Stimulated activated naive B cell treated with anti-CD40 and anti-IgM and Interleukin-4, amounts not matched to agents 10 μg/mL and 1 μg/mL and 100 μg/mL, for 72 hours (primary cell): ENCODE measurements at regions not wholly inside any gene's neighbourhood (a gene's known extent, or its start where the extent isn't known, plus 50 kb on each side); places are given as distances from the start of the nearest gene placed in this dataset.

Experiments
- ATAC-seq, 2 donors: fragments of 150-1000 bp; cut with Tn5 transposase; replicated peaks; 2 replicates each; pipeline ENCODE4 v1.10.0; 2021; ENCODE audit warnings: moderate library complexity in 1 of 2
- DNase-seq: peaks from one replicate; pipeline ENCODE4 v3.0.0; 2021
- H3K27ac Mint-ChIP-seq: one replicate; pipeline ENCODE4 v1.8.0; 2022; ENCODE audit warnings: mild to moderate bottlenecking, mixed read lengths
- H3K27me3 Mint-ChIP-seq, 2 donors: one replicate each; pipeline ENCODE4 v1.8.0; 2022; ENCODE audit warnings: mixed read lengths in 2 of 2
- H3K36me3 Mint-ChIP-seq, 2 donors: one replicate each; pipeline ENCODE4 v1.8.0; 2022; ENCODE audit warnings: mixed read lengths in 2 of 2, mild to moderate bottlenecking in 1 of 2
- H3K4me1 Mint-ChIP-seq, 2 donors: one replicate each; pipeline ENCODE4 v1.8.0; 2022; ENCODE audit warnings: mixed read lengths in 2 of 2, mild to moderate bottlenecking in 1 of 2
- H3K4me3 Mint-ChIP-seq, 2 donors: one replicate each; pipeline ENCODE4 v1.8.0; 2022; ENCODE audit warnings: mild to moderate bottlenecking in 2 of 2, mixed read lengths in 2 of 2, moderate library complexity in 1 of 2
- H3K9me3 Mint-ChIP-seq, 2 donors: one replicate each; pipeline ENCODE4 v1.8.0; 2022; ENCODE audit warnings: mixed read lengths in 2 of 2, mild to moderate bottlenecking in 1 of 2

DNA sequence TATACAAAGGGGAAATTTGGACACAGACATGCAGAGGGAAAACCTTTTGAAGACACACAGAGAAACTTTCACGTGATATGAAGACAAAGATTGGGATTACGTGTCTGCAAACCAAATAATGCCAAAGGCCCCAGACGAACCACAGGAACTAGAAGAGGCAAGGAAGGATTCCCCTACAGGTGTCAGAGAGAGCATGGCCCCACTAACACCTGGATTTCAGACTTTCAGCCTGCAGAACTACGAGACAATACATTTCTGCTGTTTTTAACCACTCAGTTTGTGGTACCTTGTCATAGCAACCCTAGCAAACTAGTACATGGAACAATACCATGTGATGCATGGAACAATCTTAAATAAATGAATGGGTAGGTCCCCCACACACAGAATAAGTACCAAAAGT, 341.0 kb downstream of the HDGFL1 start:
- H3K27ac Mint-ChIP-seq, result no peak overlapping the region
- no peaks in the 10 kb centered on the region for H3K9me3 Mint-ChIP-seq
- ATAC-seq, result no peak
- no peaks in the 10 kb centered on the region for H3K36me3 Mint-ChIP-seq
- no peak overlapping the region for H3K4me3 Mint-ChIP-seq
- H3K4me1 Mint-ChIP-seq, result no peaks in the 10 kb centered on the region
- H3K27me3 Mint-ChIP-seq, result no peaks in the 10 kb centered on the region
- no peak for DNase-seq

DNA sequence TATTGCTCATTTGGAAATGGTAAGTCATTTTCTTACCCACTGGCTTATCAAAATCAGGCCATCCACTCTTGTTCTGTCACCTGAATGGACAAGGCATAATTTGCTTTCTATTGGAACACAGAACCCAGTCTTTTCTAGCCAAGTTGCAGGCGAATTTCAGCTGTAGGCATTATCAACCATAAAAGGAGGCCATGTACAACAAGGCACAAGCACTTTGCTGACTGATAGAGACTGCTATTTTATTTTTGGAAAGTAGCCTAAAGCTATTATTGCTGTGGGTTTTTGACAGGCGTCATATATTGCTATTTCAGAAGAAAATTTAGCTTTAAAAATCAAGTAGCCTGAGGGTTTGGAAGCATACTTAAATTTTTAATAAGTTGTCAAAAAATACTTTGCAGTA, 344.2 kb downstream of the HDGFL1 start:
- H3K27ac Mint-ChIP-seq, result no peak overlapping the region
- H3K36me3 Mint-ChIP-seq, result no peaks in the 10 kb centered on the region
- no peak overlapping the region for H3K4me3 Mint-ChIP-seq
- DNase-seq (no peak), ATAC-seq (no peak)
- H3K9me3 Mint-ChIP-seq, result peaks cover 0 to 5% of the 10 kb centered on the region in 2 donors
- no peaks in the 10 kb centered on the region for H3K27me3 Mint-ChIP-seq
- H3K4me1 Mint-ChIP-seq, result no peaks in the 10 kb centered on the region

DNA sequence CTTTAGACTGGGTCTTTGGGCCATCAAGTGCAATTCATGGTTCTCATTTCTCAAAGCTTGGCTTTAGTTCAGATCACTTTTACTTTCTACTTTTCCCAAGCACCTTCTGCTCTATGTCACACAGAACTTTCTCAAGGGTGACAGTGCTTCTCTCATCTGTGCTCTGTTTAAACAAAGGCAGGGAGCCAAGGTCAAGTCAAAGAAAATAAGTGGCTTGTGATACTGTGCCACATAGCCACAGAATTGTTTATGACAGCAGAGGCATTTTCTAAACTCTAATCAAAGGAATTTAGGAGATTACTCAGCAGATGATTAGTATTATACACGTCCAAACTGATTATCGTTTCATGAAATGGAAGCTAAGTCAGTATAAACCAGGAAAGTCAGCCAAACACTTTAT, 348.0 kb downstream of the HDGFL1 start:
- Mint-ChIP-seq H3K27me3 (no peaks in the 10 kb centered on the region), H3K27ac (no peak overlapping the region), H3K36me3 (no peaks in the 10 kb centered on the region), H3K4me1 (no peaks in the 10 kb centered on the region), H3K9me3 (peaks cover 0 to 6% of the 10 kb centered on the region in 2 donors), H3K4me3 (no peak overlapping the region)
- no peak for ATAC-seq
- no peak for DNase-seq

DNA sequence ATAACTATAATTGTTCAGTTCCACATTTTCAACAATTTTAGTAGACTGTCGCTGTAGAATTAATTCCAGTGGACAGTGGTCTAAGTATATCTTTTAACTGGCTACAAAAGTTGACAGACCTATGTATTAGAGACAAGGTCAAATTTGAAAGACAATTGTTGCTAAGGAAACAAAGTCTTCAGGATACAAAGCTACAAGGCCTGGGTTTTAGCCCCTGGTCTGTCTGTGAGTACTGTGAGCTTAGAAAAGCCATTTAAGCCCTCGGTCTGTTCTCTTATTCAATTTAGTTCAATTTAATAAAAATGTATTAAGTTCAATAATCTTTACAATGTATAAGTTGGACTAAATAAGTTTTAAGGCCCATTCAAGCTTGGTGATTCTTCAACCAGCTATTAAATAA, 352.5 kb downstream of the HDGFL1 start:
- Mint-ChIP-seq H3K27me3 (no peaks in the 10 kb centered on the region), H3K27ac (no peak overlapping the region), H3K4me1 (no peaks in the 10 kb centered on the region), H3K4me3 (no peak overlapping the region), H3K36me3 (no peaks in the 10 kb centered on the region), H3K9me3 (peaks cover 0 to 6% of the 10 kb centered on the region in 2 donors)
- ATAC-seq (no peak), DNase-seq (no peak)

DNA sequence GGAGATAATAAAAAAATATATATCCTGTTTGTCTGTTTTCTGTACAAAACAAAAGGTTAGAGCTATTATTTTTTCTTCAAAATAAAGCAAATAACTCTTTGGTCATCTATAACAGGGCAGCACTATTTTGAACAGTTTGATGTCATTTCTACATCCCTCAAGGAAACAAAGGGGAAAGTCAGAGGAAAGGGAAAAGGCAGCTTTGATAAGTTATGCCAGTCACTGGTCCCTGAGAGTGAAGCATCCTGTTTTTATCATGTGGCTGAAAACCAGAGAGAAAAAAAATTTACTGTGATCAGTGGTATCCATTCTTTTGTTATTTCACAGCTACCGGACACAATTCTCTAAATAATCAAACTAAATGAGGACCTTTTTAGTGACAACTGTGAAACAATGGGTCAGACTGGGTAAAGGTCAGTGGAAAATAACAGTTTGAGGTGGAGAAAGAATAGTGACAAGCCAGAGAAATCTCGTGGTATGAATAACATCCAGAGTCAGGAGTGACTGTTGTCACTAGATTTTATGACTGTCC, 356.0 kb downstream of the HDGFL1 start:
- no peaks in the 10 kb centered on the region for H3K36me3 Mint-ChIP-seq
- DNase-seq, result no peak
- H3K27me3 Mint-ChIP-seq, result no peaks in the 10 kb centered on the region
- no peak for ATAC-seq
- H3K4me1 Mint-ChIP-seq, result peaks cover 4 to 13% of the 10 kb centered on the region in 2 donors
- H3K4me3 Mint-ChIP-seq, result no peak overlapping the region
- no peaks in the 10 kb centered on the region for H3K9me3 Mint-ChIP-seq
- no peak overlapping the region for H3K27ac Mint-ChIP-seq

DNA sequence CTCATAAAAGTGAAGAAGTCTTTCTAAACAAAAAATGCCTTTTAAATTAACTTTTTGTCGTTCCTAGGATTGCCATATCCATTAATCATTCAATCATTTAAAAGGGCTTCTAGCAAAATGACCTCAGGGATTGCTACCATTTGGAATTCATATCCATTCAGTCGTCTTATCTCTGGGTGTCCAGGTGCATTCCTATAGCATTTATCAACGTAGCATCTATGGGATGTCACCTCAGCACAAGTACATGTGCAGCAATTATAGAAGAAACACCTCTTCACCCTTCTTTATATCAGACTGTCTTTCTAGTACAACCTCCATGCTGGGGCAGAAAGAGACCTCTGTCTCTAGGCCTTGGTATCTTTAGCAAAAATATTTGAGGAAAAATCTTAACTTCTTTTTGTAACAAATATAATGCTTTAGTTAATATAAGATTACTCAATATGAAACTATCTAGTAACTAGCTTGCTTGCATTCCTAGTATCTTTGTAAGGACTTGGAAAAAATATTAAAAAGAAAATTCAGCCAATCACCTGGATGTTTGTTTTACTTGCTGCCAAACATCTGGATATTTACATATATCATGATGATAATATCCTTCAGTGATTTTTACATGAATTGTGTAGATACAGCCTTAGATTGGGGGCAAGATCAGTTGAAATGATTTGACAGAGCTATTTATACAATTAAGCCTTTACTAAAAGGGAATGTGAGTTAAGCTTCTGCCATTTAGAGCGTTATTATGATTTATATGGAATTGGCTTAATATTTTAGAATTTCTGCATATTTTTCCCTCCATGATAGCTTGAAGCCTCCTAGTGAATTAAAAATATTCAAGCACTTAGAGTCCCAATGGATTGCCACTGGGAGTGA, 356.8 kb downstream of the HDGFL1 start:
- Mint-ChIP-seq H3K4me1 (peaks cover 4 to 13% of the 10 kb centered on the region in 2 donors), H3K27ac (no peak overlapping the region), H3K36me3 (no peaks in the 10 kb centered on the region), H3K9me3 (no peaks in the 10 kb centered on the region), H3K27me3 (no peaks in the 10 kb centered on the region), H3K4me3 (no peak overlapping the region)
- ATAC-seq, result no peak
- no peak for DNase-seq

DNA sequence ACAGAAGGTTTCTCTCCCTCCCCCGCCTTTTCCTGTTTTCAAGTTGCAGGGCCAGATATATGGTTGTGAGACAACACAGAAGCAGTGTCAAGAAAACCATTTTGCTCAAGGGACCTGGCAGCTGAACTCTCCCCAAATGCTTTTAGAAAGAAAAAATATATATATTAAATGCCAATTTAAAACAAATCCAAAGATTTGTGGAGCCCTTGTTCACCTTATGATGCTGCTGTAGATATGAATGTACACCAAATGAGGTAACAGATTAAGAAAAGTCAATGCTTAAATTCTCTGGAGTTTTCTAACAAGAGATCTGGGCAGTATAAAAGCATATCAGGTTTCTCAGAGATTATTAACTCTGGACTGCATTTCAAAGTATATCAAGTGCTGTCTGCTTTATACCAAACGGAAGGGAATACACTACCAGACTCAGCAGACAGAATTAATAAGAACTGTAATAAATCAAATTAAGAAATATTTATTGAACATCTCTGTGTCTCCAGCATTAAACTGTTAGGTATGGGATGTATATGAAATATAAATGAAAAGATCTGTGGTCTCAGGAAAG, 357.5 kb downstream of the HDGFL1 start:
- Mint-ChIP-seq H3K27ac (no peak overlapping the region), H3K4me1 (peaks cover 4 to 13% of the 10 kb centered on the region in 2 donors)
- DNase-seq, result no peak

DNA sequence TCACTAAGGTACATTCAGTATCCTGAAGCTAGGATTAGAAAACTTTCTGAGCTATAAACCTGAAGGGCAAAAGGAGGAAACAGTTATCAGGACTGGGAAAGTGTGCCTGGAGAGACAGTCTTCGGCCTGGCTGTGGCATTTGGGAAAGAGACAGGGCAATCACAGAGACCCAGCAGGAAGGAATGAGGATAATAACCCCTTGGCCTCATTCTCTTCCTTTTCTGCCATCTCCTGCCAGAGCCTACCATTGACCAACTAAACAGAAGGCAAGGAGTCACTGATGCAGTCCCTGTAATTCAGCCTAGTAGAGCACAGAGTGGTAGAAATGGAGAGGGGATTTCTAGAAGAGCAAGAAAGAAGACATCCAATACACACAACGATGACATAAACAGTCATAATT, 359.4 kb downstream of the HDGFL1 start:
- no peak overlapping the region for H3K27ac Mint-ChIP-seq
- DNase-seq (no peak), ATAC-seq (no peak)
- H3K4me3 Mint-ChIP-seq, result no peak overlapping the region
- no peaks in the 10 kb centered on the region for H3K27me3 Mint-ChIP-seq
- H3K36me3 Mint-ChIP-seq, result no peaks in the 10 kb centered on the region
- H3K4me1 Mint-ChIP-seq, result peaks cover 4 to 13% of the 10 kb centered on the region in 2 donors
- no peaks in the 10 kb centered on the region for H3K9me3 Mint-ChIP-seq

More for the DNA sequence above, 357.5 kb downstream of the HDGFL1 start:
- no peaks in the 10 kb centered on the region for H3K27me3 Mint-ChIP-seq
- ATAC-seq, result no peak
- no peaks in the 10 kb centered on the region for H3K9me3 Mint-ChIP-seq
- H3K36me3 Mint-ChIP-seq, result no peaks in the 10 kb centered on the region
- H3K4me3 Mint-ChIP-seq, result no peak overlapping the region

DNA sequence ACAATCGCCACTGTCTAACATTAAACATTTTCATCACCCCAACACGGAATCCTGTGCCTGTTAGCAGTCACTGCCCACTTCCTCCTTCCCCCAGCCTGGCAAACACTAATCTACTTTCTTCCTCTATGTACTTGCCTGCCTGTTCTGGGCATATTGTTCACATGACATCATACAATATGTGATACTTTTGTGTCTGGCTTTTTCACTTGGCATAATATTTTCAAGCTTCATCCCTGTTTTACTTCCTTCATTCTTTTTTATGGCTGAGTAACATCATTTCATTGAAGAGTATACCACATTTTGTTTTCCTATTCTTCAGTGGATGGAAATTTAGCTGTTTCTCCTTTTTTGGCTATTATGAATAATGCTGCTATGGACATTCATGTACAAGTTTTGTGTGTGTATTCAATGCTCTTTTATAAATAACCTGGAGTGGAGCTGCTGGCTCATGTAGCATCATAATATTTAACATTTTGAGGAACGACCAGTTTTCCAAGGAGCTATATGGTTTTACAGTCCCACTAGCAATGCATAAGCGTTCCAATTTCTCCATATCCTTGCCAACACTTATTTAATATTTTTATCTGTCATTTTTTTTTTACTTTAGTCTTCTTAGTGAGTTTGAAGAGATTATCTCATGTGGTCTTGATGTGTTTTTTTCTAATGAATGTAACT, 360.1 kb downstream of the HDGFL1 start:
- Mint-ChIP-seq H3K4me3 (peak overlapping the region in 1 of 2 donors; percentile 12), H3K27ac (no peak overlapping the region), H3K27me3 (no peaks in the 10 kb centered on the region), H3K9me3 (no peaks in the 10 kb centered on the region), H3K36me3 (no peaks in the 10 kb centered on the region), H3K4me1 (peaks cover 4 to 13% of the 10 kb centered on the region in 2 donors)
- no peak for DNase-seq
- ATAC-seq, result peak; percentile 42 to 54

DNA sequence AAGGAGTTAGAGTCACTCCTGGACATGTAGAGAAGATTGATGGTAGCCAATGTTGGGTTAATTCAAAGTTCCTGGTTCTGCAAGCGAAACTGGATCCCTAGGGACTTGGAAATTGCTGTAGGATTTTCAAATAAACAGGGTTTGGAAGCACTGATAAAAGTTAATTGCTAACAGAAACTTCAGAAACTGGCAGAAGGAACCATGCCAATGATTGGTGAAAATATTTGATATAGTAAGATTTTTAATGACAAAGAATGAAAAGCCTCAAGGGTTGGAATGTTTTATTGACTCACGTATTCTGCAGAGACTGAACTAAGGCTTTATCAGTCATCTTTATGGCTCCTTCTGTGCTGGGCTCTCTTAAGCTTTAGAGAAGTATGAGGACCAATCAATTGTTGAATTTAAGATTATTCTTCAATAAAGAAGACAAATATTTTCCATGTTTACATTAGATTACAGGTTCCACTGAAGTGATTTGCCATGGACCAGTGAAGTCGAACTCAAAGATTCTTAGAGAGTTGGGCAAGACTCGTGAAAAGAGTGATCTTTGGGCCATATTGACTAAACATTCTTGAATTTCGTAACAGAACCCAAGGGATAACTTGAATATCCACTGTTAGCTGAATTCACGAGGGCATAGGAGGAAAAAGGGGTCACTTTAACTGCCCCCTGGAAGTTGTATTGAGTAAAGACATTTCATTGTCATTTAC, 371.4 kb downstream of the HDGFL1 start:
- no peak overlapping the region for H3K4me3 Mint-ChIP-seq

DNA sequence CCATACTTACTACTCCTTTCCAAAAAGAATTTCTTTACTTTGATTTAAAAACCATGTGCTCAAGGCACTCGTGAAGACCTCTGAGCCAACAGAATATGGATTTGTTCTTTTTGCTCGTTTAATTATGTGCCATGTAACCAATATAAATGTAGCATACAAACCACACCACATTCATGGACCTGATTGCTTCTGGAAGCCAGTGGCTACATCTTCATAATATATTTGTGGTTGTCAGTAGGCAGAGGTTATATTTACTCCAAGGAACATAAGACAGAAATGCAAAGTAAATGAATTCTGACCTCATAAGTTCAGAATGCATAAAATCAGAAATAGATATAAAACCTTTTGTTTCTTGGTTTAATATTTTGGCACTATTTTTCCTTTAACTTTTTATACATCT, 373.0 kb downstream of the HDGFL1 start:
- no peak overlapping the region for H3K27ac Mint-ChIP-seq
- ATAC-seq, result no peak
- peaks cover 1 to 3% of the 10 kb centered on the region in 2 donors for H3K9me3 Mint-ChIP-seq
- no peak for DNase-seq
- H3K4me1 Mint-ChIP-seq, result no peaks in the 10 kb centered on the region
- no peaks in the 10 kb centered on the region for H3K27me3 Mint-ChIP-seq
- H3K36me3 Mint-ChIP-seq, result no peaks in the 10 kb centered on the region
- H3K4me3 Mint-ChIP-seq, result no peak overlapping the region

More for the DNA sequence above, 371.4 kb downstream of the HDGFL1 start:
- ATAC-seq (no peak), DNase-seq (no peak)
- H3K36me3 Mint-ChIP-seq, result no peaks in the 10 kb centered on the region
- no peak overlapping the region for H3K27ac Mint-ChIP-seq
- H3K4me1 Mint-ChIP-seq, result no peaks in the 10 kb centered on the region
- H3K9me3 Mint-ChIP-seq, result peaks cover 1 to 3% of the 10 kb centered on the region in 2 donors
- H3K27me3 Mint-ChIP-seq, result no peaks in the 10 kb centered on the region

DNA sequence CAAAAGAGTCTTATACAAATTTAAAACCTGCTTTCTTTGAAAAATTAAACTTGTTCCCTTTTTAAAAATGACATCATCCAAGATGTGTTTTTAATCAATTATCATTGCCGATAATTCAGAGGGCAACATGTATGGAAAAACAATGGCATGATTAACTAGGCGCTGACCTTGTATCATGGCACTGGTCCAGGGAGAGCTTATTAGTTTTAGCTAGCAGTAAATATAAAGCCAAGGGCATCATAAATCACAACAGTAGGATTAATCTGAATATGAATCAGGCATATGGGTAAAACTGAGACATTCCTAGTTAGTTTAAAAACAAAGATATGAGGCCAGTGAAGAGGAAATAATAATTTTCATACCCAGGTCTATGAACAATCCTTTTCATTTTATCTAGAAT, 374.0 kb downstream of the HDGFL1 start:
- no peaks in the 10 kb centered on the region for H3K27me3 Mint-ChIP-seq
- no peaks in the 10 kb centered on the region for H3K4me1 Mint-ChIP-seq
- H3K4me3 Mint-ChIP-seq, result no peak overlapping the region
- H3K9me3 Mint-ChIP-seq, result peaks cover 1 to 3% of the 10 kb centered on the region in 2 donors
- no peak overlapping the region for H3K27ac Mint-ChIP-seq
- no peak for DNase-seq
- ATAC-seq, result no peak
- no peaks in the 10 kb centered on the region for H3K36me3 Mint-ChIP-seq

DNA sequence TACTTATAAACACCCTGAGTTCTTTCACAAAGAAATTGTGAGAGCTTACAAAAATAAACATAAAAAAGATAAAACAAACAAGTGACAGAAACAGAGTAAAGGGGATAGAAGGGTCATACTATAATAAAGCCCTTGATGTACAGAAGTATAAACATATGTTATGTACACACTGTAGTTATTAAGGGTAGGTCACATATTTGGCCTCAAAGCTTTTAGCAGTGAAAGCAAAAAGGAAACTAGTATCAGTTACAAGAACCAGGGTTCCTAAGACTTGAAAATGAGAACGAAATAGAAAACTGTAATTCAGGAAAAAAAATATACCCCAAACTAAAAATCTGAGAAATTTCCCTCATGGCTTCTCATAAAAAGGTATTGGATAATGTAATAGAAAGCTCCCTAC, 380.6 kb downstream of the HDGFL1 start:
- peaks cover 0 to 5% of the 10 kb centered on the region in 2 donors for H3K9me3 Mint-ChIP-seq
- H3K27ac Mint-ChIP-seq, result no peak overlapping the region
- H3K4me3 Mint-ChIP-seq, result no peak overlapping the region
- no peak for DNase-seq
- no peak for ATAC-seq
- no peaks in the 10 kb centered on the region for H3K27me3 Mint-ChIP-seq
- H3K36me3 Mint-ChIP-seq, result no peaks in the 10 kb centered on the region
- H3K4me1 Mint-ChIP-seq, result peaks cover under 1 to 3% of the 10 kb centered on the region in 2 donors

DNA sequence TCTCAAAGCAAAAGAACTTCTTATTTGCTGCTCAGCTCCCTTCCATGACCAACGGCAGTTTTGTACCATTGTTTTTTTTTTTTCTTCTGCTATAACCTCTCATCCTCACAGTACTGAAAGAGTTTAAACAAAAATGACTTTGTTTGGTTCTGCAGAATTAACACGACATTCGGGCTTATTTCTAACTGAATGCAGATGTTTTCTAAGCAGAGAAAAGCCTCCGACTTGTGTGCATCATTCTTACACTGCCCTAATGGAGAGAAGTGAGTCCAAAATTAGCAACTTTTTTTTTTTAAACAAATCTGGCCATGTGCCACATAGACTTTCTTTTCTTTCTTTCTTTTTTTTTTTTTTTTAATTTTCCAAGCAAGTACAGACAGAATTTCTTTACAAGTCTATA, 382.7 kb downstream of the HDGFL1 start:
- Mint-ChIP-seq H3K27me3 (no peaks in the 10 kb centered on the region), H3K36me3 (no peaks in the 10 kb centered on the region), H3K4me1 (peaks cover 2 to 7% of the 10 kb centered on the region in 2 donors), H3K27ac (no peak overlapping the region), H3K4me3 (no peak overlapping the region), H3K9me3 (peaks cover 0 to 5% of the 10 kb centered on the region in 2 donors)
- DNase-seq (no peak), ATAC-seq (no peak)
